Panc1 (cell line): ENCODE measurements at regions not wholly inside any gene's neighbourhood (a gene's known extent, or its start where the extent isn't known, plus 50 kb on each side); places are given as distances from the start of the nearest gene placed in this dataset.

Experiments used
- SIN3A ChIP-seq: IDR thresholded peaks from 2 replicates; pipeline ENCODE4 v1.6.1; 2012; ENCODE audit warnings: low read depth, mild to moderate bottlenecking, low read length, moderate library complexity, borderline replicate concordance; ENCODE audit not compliant: insufficient read depth
- TCF7L2 ChIP-seq: IDR thresholded peaks from 2 replicates; pipeline ENCODE4 v1.6.1; 2011; ENCODE audit warnings: mild to moderate bottlenecking, low read depth, low read length, inconsistent platforms
- TF ChIP-seq, protein P1 (sequence below): fragments of 450-650 bp; IDR thresholded peaks from 2 replicates; pipeline ENCODE4 v1.5.1; 2017; ENCODE audit warnings: mild to moderate bottlenecking

GRCh38 chr2:221270806-221271205, 301.3 kb downstream of the EPHA4 start:
- TF ChIP-seq, protein P1, sequence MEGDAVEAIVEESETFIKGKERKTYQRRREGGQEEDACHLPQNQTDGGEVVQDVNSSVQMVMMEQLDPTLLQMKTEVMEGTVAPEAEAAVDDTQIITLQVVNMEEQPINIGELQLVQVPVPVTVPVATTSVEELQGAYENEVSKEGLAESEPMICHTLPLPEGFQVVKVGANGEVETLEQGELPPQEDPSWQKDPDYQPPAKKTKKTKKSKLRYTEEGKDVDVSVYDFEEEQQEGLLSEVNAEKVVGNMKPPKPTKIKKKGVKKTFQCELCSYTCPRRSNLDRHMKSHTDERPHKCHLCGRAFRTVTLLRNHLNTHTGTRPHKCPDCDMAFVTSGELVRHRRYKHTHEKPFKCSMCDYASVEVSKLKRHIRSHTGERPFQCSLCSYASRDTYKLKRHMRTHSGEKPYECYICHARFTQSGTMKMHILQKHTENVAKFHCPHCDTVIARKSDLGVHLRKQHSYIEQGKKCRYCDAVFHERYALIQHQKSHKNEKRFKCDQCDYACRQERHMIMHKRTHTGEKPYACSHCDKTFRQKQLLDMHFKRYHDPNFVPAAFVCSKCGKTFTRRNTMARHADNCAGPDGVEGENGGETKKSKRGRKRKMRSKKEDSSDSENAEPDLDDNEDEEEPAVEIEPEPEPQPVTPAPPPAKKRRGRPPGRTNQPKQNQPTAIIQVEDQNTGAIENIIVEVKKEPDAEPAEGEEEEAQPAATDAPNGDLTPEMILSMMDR = no peak
- TF ChIP-seq TCF7L2 = no peak
- TF ChIP-seq SIN3A = no peak
